Neural cell (in vitro differentiated cells): ENCODE measurements at regions not wholly inside any gene's neighbourhood (a gene's known extent, or its start where the extent isn't known, plus 50 kb on each side); places are given as distances from the start of the nearest gene placed in this dataset.

Source experiments
- H2AFZ ChIP-seq: fragments of 200-600, 300-800 bp; sonication (generic), shearing (Covaris generic); 2 replicates; pipeline ENCODE4 v1.6.0; 2014; ENCODE audit warnings: low read depth, mild to moderate bottlenecking, antibody characterized with exemption, low read length, moderate library complexity
- H3F3A ChIP-seq: fragments of 200-600 bp; shearing (Covaris generic); 2 replicates; pipeline ENCODE4 v1.6.1; 2016; ENCODE audit warnings: mild to moderate bottlenecking, moderate library complexity, mixed read lengths, antibody characterized with exemption, low read length; ENCODE audit not compliant: insufficient read depth, poor library complexity, severe bottlenecking
- H3K27ac ChIP-seq: fragments of 200-600, 300-800 bp; sonication (generic), shearing (Covaris generic); 2 replicates; pipeline ENCODE4 v1.5.1; 2014; ENCODE audit warnings: mild to moderate bottlenecking, low read length, moderate library complexity
- H3K27me3 ChIP-seq: fragments of 300-800, 200-600 bp; sonication (generic), shearing (Covaris generic); 2 replicates; pipeline ENCODE4 v1.6.0; 2014; ENCODE audit warnings: mild to moderate bottlenecking, low read depth, low read length, moderate library complexity; ENCODE audit not compliant: insufficient read depth
- H3K36me3 ChIP-seq: fragments of 300-800, 200-600 bp; sonication (generic), shearing (Covaris generic); 2 replicates; pipeline ENCODE4 v1.5.1; 2014; ENCODE audit warnings: mild to moderate bottlenecking, antibody characterized with exemption, low read length, moderate library complexity; ENCODE audit not compliant: insufficient read depth
- H3K4me2 ChIP-seq: fragments of 300-800, 200-600 bp; sonication (generic), shearing (Covaris generic); 2 replicates; pipeline ENCODE4 v1.6.0; 2014; ENCODE audit warnings: mild to moderate bottlenecking, low read length
- H3K4me3 ChIP-seq: fragments of 300-800, 200-600 bp; sonication (generic), shearing (Covaris generic); 2 replicates; pipeline ENCODE4 v1.5.1; 2014; ENCODE audit warnings: mild to moderate bottlenecking, low read length, moderate library complexity
- H3K79me2 ChIP-seq: fragments of 200-600 bp; shearing (Covaris generic); replicated peaks from 2 replicates; pipeline ENCODE4 v1.6.0; 2014; ENCODE audit warnings: mild to moderate bottlenecking, low read length, moderate library complexity; ENCODE audit not compliant: insufficient read depth
- H3K9ac ChIP-seq: fragments of 300-800, 200-600 bp; sonication (generic), shearing (Covaris generic); 2 replicates; pipeline ENCODE4 v1.6.1; 2016; ENCODE audit warnings: mild to moderate bottlenecking, low read length, mixed read lengths
- H3K9me2 ChIP-seq: fragments of 200-600 bp; shearing (Covaris generic); 2 replicates; pipeline ENCODE4 v1.6.1; 2016; ENCODE audit warnings: mild to moderate bottlenecking, low read length, mixed read lengths; ENCODE audit not compliant: insufficient read depth
- H3K9me3 ChIP-seq: fragments of 200-600, 300-800 bp; sonication (generic), shearing (Covaris generic); 2 replicates; pipeline ENCODE4 v1.6.1; 2016; ENCODE audit warnings: mild to moderate bottlenecking, mixed run types, low read length, moderate library complexity, mixed read lengths
- H4K20me1 ChIP-seq: fragments of 200-600 bp; shearing (Covaris generic); 2 replicates; pipeline ENCODE4 v1.6.1; 2016; ENCODE audit warnings: mild to moderate bottlenecking, mixed run types; ENCODE audit not compliant: insufficient read depth
- EP300 ChIP-seq: fragments of 450-650 bp; conservative IDR thresholded peaks from 2 replicates; pipeline ENCODE4 v1.6.1; 2014; ENCODE audit warnings: antibody characterized with exemption, mild to moderate bottlenecking, moderate library complexity; ENCODE audit not compliant: poor library complexity, severe bottlenecking
- EZH2 ChIP-seq: fragments of 200-600, 300-800 bp; shearing (Covaris generic), sonication (generic); IDR thresholded peaks from 2 replicates; pipeline ENCODE4 v1.6.1; 2014; ENCODE audit warnings: antibody characterized with exemption, low read length, borderline replicate concordance, mild to moderate bottlenecking; ENCODE audit not compliant: insufficient read depth, poor library complexity, severe bottlenecking
- MXI1 ChIP-seq: fragments of 450-650 bp; conservative IDR thresholded peaks from 2 replicates; pipeline ENCODE4 v1.6.1; 2014; ENCODE audit warnings: antibody characterized with exemption, mild to moderate bottlenecking; ENCODE audit not compliant: poor library complexity, severe bottlenecking
- POLR2AphosphoS5 ChIP-seq: IDR thresholded peaks from 2 replicates; pipeline ENCODE4 v1.6.1; 2012
- RAD21 ChIP-seq: fragments of 450-650 bp; conservative IDR thresholded peaks from 2 replicates; pipeline ENCODE4 v1.6.1; 2014; ENCODE audit warnings: antibody characterized with exemption, mild to moderate bottlenecking, moderate library complexity
- SMC3 ChIP-seq: fragments of 450-650 bp; conservative IDR thresholded peaks from 2 replicates; pipeline ENCODE4 v1.6.1; 2014; ENCODE audit warnings: antibody characterized with exemption, mild to moderate bottlenecking, moderate library complexity; ENCODE audit not compliant: poor library complexity
- TAF1 ChIP-seq: IDR thresholded peaks from 2 replicates; pipeline ENCODE4 v1.6.1; 2012; ENCODE audit warnings: low read depth
- TF ChIP-seq, protein P1 (sequence below): fragments of 450-650 bp; IDR thresholded peaks from 2 replicates; pipeline ENCODE4 v1.5.1; 2014; ENCODE audit warnings: antibody characterized with exemption, mild to moderate bottlenecking, moderate library complexity; ENCODE audit not compliant: poor library complexity, severe bottlenecking
- TF ChIP-seq, protein P2 (sequence below): IDR thresholded peaks from 2 replicates; pipeline ENCODE4 v1.6.1; 2012; ENCODE audit warnings: borderline replicate concordance

DNA sequence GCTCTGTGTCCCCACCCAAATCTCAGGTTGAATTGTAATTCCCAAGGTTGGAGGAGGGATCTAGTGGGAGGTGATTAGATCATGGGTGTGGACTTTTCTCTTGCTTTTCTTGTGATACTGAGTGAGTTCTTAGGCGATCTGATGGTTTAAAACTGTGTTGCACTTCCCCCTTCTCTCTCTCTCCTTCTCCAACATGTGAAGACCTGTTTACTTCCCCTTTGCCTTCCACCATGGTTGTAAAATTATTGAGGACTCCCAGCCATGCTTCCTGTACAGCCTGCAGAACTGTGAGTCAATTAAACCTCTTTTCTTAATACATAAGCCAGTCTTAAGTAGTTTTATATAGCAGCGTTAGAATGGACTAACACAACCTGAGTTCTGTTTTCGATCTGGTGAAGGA, 738.2 kb downstream of the ARAP2 start:
- Histone ChIP-seq H3K9ac (no peak overlapping the region), H2AFZ (no peak overlapping the region), H3K27ac (no peak overlapping the region), H3K36me3 (no peaks in the 10 kb centered on the region), H3K9me2 (no peaks in the 10 kb centered on the region), H3K4me2 (no peak overlapping the region), H4K20me1 (no peaks in the 10 kb centered on the region), H3F3A (no peaks in the 10 kb centered on the region), H3K9me3 (no peaks in the 10 kb centered on the region), H3K27me3 (no peaks in the 10 kb centered on the region), H3K4me3 (no peak overlapping the region), H3K79me2 (no peaks in the 10 kb centered on the region)
- TF ChIP-seq MXI1, result no peak

DNA sequence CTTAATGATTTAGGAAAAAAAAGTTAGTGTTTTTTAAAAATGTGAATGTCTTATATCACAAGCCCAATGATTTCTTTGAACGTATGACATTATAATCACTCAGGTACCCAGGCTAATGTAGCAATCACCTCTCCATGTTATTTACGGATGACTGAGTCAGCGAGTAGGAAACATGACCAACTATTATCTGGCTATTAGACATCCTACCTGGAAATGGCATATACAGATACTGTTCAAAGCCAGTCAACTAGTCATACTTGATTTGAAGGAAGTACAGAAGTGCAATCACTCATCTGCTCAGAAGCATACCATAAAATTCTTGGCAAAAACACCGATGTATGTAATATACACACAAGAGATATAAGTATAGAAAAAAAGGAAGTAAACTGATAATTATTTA, 732.5 kb downstream of the ARAP2 start:
- Histone ChIP-seq H3K9ac (no peak overlapping the region), H3K4me2 (no peak overlapping the region), H3K79me2 (no peaks in the 10 kb centered on the region), H3K9me3 (no peaks in the 10 kb centered on the region), H3K4me3 (no peak overlapping the region), H3K36me3 (no peaks in the 10 kb centered on the region), H3K27ac (no peak overlapping the region), H3K9me2 (no peaks in the 10 kb centered on the region), H3K27me3 (no peaks in the 10 kb centered on the region), H4K20me1 (no peaks in the 10 kb centered on the region), H2AFZ (no peak overlapping the region), H3F3A (no peaks in the 10 kb centered on the region)
- TF ChIP-seq, protein P1, sequence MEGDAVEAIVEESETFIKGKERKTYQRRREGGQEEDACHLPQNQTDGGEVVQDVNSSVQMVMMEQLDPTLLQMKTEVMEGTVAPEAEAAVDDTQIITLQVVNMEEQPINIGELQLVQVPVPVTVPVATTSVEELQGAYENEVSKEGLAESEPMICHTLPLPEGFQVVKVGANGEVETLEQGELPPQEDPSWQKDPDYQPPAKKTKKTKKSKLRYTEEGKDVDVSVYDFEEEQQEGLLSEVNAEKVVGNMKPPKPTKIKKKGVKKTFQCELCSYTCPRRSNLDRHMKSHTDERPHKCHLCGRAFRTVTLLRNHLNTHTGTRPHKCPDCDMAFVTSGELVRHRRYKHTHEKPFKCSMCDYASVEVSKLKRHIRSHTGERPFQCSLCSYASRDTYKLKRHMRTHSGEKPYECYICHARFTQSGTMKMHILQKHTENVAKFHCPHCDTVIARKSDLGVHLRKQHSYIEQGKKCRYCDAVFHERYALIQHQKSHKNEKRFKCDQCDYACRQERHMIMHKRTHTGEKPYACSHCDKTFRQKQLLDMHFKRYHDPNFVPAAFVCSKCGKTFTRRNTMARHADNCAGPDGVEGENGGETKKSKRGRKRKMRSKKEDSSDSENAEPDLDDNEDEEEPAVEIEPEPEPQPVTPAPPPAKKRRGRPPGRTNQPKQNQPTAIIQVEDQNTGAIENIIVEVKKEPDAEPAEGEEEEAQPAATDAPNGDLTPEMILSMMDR, result no peak
- no peak for TF ChIP-seq MXI1
- TF ChIP-seq SMC3, result no peak
- no peak for TF ChIP-seq EZH2
- no peak for TF ChIP-seq EP300
- no peak for TF ChIP-seq RAD21
- no peak for TF ChIP-seq TAF1
- no peak for TF ChIP-seq POLR2AphosphoS5
- TF ChIP-seq, protein P2, sequence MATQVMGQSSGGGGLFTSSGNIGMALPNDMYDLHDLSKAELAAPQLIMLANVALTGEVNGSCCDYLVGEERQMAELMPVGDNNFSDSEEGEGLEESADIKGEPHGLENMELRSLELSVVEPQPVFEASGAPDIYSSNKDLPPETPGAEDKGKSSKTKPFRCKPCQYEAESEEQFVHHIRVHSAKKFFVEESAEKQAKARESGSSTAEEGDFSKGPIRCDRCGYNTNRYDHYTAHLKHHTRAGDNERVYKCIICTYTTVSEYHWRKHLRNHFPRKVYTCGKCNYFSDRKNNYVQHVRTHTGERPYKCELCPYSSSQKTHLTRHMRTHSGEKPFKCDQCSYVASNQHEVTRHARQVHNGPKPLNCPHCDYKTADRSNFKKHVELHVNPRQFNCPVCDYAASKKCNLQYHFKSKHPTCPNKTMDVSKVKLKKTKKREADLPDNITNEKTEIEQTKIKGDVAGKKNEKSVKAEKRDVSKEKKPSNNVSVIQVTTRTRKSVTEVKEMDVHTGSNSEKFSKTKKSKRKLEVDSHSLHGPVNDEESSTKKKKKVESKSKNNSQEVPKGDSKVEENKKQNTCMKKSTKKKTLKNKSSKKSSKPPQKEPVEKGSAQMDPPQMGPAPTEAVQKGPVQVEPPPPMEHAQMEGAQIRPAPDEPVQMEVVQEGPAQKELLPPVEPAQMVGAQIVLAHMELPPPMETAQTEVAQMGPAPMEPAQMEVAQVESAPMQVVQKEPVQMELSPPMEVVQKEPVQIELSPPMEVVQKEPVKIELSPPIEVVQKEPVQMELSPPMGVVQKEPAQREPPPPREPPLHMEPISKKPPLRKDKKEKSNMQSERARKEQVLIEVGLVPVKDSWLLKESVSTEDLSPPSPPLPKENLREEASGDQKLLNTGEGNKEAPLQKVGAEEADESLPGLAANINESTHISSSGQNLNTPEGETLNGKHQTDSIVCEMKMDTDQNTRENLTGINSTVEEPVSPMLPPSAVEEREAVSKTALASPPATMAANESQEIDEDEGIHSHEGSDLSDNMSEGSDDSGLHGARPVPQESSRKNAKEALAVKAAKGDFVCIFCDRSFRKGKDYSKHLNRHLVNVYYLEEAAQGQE, result no peak

DNA sequence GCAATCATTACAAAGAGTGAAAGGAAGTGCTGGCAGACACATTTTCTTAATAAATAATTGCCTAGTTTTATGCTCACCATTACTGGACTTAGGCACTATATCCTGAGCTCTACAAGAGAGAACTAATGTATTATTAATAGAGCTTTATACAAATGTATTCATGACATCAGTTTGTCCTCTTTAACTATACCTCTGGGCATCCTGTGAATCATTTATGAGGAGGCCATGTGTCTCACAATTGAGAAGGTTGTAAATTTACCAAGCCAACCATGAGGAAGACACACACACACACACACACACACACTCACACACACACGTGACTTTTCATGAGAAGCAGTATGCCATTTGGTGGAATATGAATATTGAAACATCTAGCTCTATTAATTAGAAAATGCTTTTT, 728.2 kb downstream of the ARAP2 start:
- H4K20me1 ChIP-seq, result no peaks in the 10 kb centered on the region

More for the DNA sequence above, 728.2 kb downstream of the ARAP2 start:
- Histone ChIP-seq H3F3A (no peaks in the 10 kb centered on the region), H2AFZ (no peak overlapping the region), H3K36me3 (no peaks in the 10 kb centered on the region), H3K79me2 (no peaks in the 10 kb centered on the region), H3K27ac (no peak overlapping the region), H3K9me3 (no peaks in the 10 kb centered on the region), H3K9me2 (no peaks in the 10 kb centered on the region), H3K4me3 (no peak overlapping the region), H3K9ac (no peak overlapping the region), H3K27me3 (no peaks in the 10 kb centered on the region), H3K4me2 (no peak overlapping the region)
- TF ChIP-seq POLR2AphosphoS5 (no peak), EP300 (no peak), EZH2 (no peak), RAD21 (no peak), MXI1 (no peak), SMC3 (no peak), TAF1 (no peak)
- TF ChIP-seq, protein P1, result no peak
- TF ChIP-seq, protein P2, result no peak
